GM12865 (cell line): ENCODE measurements at regions not wholly inside any gene's neighbourhood (a gene's known extent, or its start where the extent isn't known, plus 50 kb on each side); places are given as distances from the start of the nearest gene placed in this dataset.

ENCODE experiments used
- DNase-seq: peaks from one replicate; pipeline ENCODE4 v3.0.0; 2010; ENCODE audit warnings: low read depth
- H3K4me3 ChIP-seq: 2 replicates; pipeline ENCODE4 v1.5.1; 2011; ENCODE audit warnings: mild to moderate bottlenecking, low read depth, low read length, control low read depth
- TF ChIP-seq, protein P1 (sequence below): IDR thresholded peaks from 2 replicates; pipeline ENCODE4 v1.5.1; 2011; ENCODE audit warnings: low read length, control low read depth, low read depth, inconsistent platforms; ENCODE audit not compliant: insufficient read depth; ENCODE audit errors: missing control alignments

GRCh38 chr2:16023506-16024360, 83.4 kb downstream of the MYCN start:
- no peak overlapping the region for H3K4me3 ChIP-seq
- TF ChIP-seq, protein P1, sequence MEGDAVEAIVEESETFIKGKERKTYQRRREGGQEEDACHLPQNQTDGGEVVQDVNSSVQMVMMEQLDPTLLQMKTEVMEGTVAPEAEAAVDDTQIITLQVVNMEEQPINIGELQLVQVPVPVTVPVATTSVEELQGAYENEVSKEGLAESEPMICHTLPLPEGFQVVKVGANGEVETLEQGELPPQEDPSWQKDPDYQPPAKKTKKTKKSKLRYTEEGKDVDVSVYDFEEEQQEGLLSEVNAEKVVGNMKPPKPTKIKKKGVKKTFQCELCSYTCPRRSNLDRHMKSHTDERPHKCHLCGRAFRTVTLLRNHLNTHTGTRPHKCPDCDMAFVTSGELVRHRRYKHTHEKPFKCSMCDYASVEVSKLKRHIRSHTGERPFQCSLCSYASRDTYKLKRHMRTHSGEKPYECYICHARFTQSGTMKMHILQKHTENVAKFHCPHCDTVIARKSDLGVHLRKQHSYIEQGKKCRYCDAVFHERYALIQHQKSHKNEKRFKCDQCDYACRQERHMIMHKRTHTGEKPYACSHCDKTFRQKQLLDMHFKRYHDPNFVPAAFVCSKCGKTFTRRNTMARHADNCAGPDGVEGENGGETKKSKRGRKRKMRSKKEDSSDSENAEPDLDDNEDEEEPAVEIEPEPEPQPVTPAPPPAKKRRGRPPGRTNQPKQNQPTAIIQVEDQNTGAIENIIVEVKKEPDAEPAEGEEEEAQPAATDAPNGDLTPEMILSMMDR, result no peak
- DNase-seq, result no peak

GRCh38 chr2:16022548-16023240, 82.3 kb downstream of the MYCN start:
- no peak for DNase-seq
- H3K4me3 ChIP-seq, result no peak overlapping the region
- TF ChIP-seq, protein P1, result no peak

DNA sequence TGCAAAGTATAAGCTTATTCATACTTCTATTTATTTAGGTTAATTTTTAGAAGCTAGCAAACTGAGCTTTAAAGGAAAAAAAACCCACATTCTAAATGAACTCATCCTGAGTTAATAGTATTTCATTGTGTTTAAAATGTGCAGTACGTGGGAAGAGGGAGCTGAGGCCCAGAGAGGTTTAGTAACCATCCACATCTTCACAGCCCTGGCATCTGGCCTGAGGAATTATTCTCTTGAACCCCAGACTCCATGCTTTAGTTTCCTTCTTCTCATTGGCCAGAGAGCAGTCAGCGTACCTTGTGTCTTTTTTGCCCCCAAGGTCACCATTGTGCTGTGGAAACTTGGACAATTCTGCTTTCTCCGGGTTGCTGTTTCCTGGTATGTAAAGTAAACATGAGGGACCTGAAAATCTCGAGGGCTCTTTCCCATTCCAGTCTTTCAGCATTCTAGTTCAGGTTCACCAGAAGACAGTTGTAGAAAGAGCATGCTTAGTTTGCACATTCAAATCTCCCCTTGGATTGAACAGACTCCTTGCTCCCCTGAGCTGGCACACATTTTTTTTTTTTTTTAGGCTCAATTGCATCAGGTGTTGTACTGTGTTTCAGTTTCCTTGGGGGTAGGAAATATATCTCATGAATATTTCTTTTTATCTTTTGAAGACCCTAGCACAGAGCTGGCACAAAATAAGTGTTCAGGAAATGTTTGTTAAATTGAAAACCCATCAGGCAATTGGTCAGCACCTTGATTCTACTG, 81.4 kb downstream of the MYCN start:
- no peak for DNase-seq
- H3K4me3 ChIP-seq, result no peak overlapping the region
- TF ChIP-seq, protein P1, result no peak

GRCh38 chr2:16020389-16021008, 80.1 kb downstream of the MYCN start:
- no peak for DNase-seq
- H3K4me3 ChIP-seq, result no peak overlapping the region
- TF ChIP-seq, protein P1, result no peak

DNA sequence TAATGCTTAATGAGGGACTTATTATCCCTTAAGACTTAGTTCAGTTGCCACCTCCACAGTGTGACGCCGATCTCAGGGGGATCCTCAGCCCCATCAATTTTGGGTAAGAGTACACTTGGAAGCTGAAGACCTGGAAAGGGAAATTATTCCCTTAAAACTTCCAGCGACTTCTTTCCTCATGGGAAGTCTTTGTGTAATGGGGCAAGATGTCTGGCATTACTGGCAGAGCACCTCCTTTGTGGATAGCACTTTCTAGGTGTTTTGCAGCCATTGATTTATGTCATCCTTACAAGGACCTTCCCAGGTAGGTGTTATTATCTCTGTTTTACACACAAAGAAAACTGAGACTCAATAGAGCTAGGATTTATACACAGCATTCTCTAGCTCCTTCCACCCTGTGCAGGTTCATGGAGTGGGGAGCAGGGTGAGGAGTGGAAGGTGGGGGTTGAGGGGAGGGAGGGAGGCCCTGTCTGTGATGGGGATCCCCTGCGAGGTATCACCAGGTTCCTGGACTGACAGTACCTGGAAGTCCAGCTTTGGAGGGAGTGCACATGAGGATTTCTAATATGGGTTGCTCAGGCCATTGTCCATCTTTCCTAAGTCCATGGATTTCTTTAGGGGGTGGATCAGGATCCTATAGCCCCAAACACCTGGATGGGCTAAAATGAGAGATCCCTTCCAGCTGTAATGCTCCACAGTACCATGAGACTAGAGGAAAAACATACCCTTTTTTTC, 79.4 kb downstream of the MYCN start:
- no peak for DNase-seq
- no peak overlapping the region for H3K4me3 ChIP-seq
- TF ChIP-seq, protein P1, result no peak

DNA sequence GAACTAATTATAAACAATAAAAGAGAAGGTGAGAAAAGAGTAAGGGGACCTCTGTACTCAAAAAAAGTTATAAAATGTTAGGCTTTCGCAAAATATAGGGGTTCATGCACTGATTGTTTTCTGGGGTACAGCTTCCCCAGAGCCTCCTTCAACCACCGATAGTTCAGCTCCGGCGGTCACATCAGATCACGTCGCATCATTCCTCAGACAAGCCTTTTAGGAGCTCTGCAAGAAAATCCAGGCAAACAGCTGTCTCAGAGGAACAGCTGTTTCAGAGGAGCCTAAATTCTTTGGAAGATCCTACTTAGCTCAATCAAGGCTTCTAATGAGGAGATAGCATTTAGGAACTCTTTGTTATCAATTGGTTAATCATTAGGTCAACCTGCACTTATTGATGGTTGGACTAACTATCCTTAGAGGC, 78.7 kb downstream of the MYCN start:
- H3K4me3 ChIP-seq, result no peak overlapping the region
- DNase-seq, result no peak
- TF ChIP-seq, protein P1, result no peak
